Stimulated activated CD4-positive, alpha-beta T cell treated with anti-CD3 and anti-CD28 coated beads, TNF-alpha, amount 100 ng/mL, for 1 hour (primary cell): ENCODE measurements at regions not wholly inside any gene's neighbourhood (a gene's known extent, or its start where the extent isn't known, plus 50 kb on each side); places are given as distances from the start of the nearest gene placed in this dataset.

Source experiments
- DNase-seq, 3 donors: peaks; one replicate each; pipeline ENCODE4 v3.0.0-alpha.2; 2020; ENCODE audit warnings: low read depth in 3 of 3, low spot score in 1 of 3

- no peak for DNase-seq
Measured at GRCh38 chr1:8093221-8093980, 67.3 kb upstream of the ERRFI1 start.

GRCh38 chr1:8092657-8093056, 66.5 kb upstream of the ERRFI1 start:
- no peak for DNase-seq

- no peak for DNase-seq
Measured at GRCh38 chr1:8091691-8092090, 65.6 kb upstream of the ERRFI1 start.

- DNase-seq, result no peak
Measured at GRCh38 chr1:8090241-8090702, 64.2 kb upstream of the ERRFI1 start.

GRCh38 chr1:8089535-8090228, 63.6 kb upstream of the ERRFI1 start:
- DNase-seq, result no peak

GRCh38 chr1:8086055-8086454, 59.9 kb upstream of the ERRFI1 start:
- DNase-seq, result no peak

- DNase-seq, result no peak
Measured at GRCh38 chr1:8084913-8085312, 58.8 kb upstream of the ERRFI1 start.

GRCh38 chr1:8083739-8084484, 57.8 kb upstream of the ERRFI1 start:
- DNase-seq, result no peak

GRCh38 chr1:8082945-8083344, 56.8 kb upstream of the ERRFI1 start:
- no peak for DNase-seq

GRCh38 chr1:8078176-8078671, 52.1 kb upstream of the ERRFI1 start:
- no peak for DNase-seq

- DNase-seq, result no peak
Measured at GRCh38 chr1:8077602-8078001, 51.5 kb upstream of the ERRFI1 start.

GRCh38 chr1:8077120-8077573, 51.0 kb upstream of the ERRFI1 start:
- no peak for DNase-seq

GRCh38 chr1:8076176-8076575, 50.1 kb upstream of the ERRFI1 start:
- no peak for DNase-seq
